Suppressor macrophage treated with lipopolysaccharide for 4 hours (primary cell): ENCODE measurements at regions not wholly inside any gene's neighbourhood (a gene's known extent, or its start where the extent isn't known, plus 50 kb on each side); places are given as distances from the start of the nearest gene placed in this dataset.
"Not testable (repeated sequence)": the region's sequence is repeated elsewhere in the genome, so short reads cannot be mapped to it uniquely, and the experiment has no call there.

Source experiments
- DNase-seq: peaks from one replicate; pipeline ENCODE4 v3.0.0-alpha.2; 2020

GRCh38 chr1:221477252-221477651, 264.6 kb downstream of the DUSP10 start:
- DNase-seq: no peak

DNA sequence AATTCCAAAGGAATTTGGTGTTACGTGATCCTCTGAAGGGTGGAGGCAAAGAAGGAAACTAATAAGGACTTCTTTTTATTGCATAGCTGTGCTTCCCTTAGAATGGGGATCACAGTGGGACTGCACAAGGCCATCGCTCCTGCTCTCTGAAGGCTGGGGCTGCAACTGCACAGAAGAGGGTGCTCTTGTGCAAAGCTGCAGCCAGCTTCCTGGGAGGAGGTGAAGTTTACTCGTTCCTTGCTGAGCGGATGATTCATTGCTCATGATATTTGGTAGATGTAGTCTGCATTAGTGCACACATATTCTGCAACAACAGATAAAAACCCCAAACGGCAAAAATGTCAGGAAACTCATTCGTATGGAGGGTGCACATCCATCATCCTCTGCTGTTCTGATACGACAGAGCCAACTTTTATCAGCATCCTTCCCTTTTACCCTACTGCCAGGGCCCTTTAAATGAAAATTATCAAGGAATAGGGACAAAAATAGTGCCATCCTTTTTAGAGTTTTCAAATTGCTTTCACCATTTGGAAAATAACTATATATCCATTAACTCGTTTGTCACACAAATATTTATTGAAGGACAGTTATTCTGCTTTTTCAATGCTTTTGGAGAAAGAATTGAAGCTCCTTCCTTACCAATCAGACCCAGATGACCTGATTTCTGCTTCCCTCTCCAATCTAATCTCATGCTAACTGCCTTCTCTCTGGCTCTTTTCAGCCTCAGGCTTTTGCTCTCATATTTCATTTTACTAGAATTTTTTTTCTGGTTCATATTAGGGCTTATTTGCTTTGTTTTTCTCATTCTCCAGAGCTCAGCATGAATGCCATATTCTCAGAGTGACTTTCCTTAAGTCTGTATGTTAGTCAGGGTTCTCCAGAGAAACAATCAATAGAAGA, 263.6 kb downstream of the DUSP10 start:
- DNase-seq: peak; percentile 55

GRCh38 chr1:221487781-221488524, 253.9 kb downstream of the DUSP10 start:
- DNase-seq: no peak

DNA sequence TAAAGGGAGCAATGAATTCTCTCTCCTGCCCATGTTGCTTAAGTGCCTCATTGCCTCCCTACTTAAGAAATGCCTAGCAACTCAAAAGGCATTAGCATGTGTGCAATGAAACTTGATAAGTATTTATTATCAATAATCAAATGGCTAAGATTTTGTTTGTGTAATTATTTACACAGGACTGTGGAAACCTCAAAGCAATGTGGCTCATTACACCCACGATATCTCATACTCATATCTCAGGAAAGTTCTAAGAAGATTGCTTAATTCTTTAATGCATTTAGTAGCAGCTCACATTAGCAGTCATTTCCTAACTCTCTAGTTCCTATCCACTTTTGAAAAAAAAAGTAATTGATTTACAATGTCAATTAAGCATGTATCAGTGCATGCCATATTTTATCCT, 253.3 kb downstream of the DUSP10 start:
- DNase-seq: no peak

GRCh38 chr1:221494670-221495069, 247.2 kb downstream of the DUSP10 start:
- no peak for DNase-seq

- no peak for DNase-seq
Observed at GRCh38 chr1:221497046-221497445, 244.8 kb downstream of the DUSP10 start.

DNA sequence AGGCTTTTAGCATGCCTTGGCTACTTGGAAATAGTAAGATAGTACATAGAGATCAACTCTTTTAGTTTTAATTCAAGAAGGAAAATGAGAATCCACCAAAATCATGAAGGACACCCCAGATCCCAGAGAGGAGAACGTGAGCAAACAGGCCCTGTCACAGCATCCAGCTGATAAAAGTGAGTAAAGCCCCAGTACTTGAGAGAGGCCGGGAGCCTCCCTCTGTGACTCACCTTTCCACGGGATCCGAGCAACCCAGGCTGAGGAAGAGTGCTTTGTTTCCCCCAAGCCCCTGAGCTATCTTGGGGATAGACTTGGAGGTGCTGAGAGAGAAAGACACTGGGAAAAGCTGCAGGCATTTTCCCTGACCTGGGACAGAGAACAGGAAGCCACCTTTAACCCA, 238.6 kb downstream of the DUSP10 start:
- DNase-seq: no peak

- DNase-seq: no peak
Observed at GRCh38 chr1:221509575-221510355, 232.1 kb downstream of the DUSP10 start.

DNA sequence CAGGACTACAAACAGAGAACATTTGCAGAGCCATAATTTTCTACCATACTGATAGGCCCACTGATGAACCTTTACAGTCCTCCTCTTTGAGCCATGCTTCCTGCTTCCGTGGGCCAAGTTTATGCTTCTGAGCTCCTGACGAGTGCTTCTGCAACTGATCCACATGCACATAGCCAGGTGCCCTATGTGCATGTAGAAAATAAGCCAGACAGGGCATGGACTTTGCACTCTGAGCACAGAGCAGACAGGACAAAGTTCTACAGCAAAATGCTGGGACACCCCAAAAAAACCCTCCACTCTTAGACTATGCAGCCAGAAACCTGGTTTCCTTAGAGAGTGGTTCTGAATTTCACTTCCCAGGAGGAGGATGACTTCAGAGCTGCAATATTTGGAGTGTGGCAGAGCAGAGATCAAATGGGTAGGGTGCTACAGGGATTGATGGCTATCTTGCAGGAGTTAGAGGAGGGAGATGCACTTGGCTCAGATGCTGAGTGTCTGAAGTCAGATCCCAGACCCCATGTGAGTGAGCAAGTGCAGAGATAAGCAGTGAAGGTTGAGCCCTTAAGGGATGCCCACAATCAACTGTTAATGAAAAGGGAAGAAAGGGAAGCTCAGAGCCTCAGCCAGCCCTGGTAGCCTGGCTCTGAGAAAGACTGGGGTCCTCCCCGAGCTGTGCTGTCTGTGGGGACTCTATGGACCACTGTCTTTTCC, 230.9 kb downstream of the DUSP10 start:
- DNase-seq: no peak

GRCh38 chr1:221511797-221512196, 230.1 kb downstream of the DUSP10 start:
- no peak for DNase-seq

- DNase-seq: peak; percentile 47
Observed at GRCh38 chr1:221514806-221515205, 227.1 kb downstream of the DUSP10 start.

GRCh38 chr1:221515496-221515895, 226.4 kb downstream of the DUSP10 start:
- DNase-seq: peak; percentile 6

DNA sequence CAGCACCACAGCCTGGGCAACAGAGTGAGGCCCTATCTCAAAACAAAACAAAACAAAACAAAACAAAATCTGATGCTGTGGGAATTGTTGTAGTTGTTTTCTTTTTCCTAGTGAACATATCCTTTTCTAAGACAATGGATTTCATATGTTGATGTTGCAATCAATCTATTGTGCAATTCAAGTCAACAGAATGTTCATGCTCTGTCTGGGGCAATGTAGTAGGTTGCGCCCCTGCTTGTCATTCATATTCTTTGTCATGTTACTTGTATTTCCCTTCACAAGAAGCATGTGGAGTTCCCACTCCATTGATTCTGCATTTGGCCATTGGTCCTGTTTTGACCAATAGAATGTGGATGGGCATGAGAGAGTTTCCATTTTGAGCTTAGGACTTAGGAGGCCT, 223.9 kb downstream of the DUSP10 start:
- peak; percentile 70 for DNase-seq

DNA sequence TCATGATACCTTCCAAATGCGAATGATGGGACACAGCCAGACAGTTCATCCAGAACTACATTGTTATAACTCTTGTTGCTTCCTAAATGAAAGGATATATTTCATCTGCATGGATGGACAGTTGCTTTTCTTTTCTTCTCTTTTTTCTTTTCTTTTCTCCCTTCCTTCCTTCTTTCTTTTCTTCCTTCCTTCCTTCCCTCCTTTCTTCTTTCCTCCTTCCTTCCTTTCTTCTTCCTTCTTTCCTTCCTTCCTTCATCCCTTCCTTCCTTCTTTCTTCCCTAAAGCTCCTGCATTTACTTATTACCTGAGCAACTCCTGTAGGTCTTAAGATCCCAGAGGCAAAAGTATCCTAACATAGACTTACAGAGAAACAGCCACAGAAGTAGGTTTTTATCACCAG, 221.6 kb downstream of the DUSP10 start:
- no peak for DNase-seq

GRCh38 chr1:221521686-221522085, 220.2 kb downstream of the DUSP10 start:
- DNase-seq: no peak

DNA sequence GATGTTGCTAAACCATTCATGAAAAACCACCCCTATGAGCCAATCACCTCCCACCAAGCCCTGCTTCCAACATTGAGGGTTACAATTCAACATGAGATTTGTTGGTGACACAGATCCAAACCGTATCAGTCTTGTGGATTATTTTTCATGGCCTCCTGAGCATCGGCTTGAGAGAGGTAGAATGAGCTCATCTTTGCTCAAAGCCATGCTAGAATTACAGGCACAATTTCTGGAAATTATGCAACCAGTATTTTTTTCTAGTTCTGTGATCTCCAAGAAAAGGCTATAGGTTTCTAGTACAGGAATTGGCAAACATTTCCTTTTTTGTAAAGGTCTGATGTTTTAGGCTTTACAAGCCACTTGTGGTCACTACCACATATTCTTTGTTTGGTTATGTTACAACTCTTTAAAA, 219.4 kb downstream of the DUSP10 start:
- peak; percentile 3 for DNase-seq

DNA sequence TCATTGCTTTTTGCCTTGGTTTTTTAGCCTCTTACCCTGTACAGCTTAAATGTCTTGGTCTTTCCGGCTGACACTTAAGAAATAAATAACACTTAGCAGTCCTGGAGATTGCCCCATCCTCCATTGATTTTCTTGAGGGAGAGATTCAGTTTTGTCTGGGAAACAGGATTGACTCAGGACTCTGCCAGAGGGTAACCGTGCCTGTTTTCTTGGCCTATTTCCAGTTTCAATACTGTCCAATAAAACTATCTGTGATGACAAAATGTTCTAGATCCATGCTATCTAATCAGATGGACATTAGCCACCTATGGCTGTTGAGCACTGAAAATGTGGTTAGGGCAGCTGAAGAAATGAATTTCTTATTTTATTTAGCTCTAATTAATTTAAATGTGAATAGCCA, 216.1 kb downstream of the DUSP10 start:
- DNase-seq: no peak

DNA sequence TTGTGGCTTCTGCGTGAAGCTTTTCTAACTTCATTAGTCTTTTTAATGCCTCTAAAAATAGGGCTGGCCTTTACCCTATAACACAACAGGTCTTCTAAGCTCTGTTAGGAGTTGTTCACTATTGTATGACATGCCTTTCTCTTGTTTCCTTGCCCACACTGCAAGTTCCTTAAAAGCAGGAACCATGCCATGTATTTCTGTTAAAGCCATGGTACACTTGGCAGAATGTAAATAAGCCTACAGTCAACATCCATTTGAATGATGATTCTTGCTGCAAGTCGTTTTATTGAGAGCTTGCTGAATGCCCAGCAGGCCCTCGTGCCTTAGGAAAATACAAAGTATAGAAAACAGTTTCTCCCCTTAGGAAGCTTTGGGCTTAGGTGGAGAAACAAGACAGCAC, 214.6 kb downstream of the DUSP10 start:
- no peak for DNase-seq

GRCh38 chr1:221527886-221528624, 213.8 kb downstream of the DUSP10 start:
- DNase-seq: no peak

DNA sequence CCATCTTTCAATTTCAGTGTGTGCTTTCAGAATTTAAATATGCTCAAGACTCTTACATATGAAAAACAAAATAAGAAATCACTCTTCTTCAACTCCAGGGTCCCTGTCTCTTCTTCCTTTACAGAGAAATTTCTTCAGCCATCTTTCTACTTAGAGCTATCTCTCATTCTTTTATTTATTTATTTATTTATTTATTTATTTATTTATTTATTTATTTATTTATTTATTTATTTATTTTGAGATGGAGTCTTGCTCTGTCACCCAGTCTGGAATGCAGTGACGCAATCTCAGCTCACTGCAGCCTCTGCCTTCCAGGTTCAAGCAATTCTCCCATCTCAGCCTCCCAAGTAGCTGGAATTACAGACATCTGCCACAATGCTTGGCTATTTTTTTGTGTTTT, 211.7 kb downstream of the DUSP10 start:
- not testable (repeated sequence) for DNase-seq

- no peak for DNase-seq
Observed at GRCh38 chr1:221530791-221531190, 211.1 kb downstream of the DUSP10 start.
